Stimulated activated naive CD8-positive, alpha-beta T cell treated with anti-CD3 and anti-CD28 coated beads, Interleukin-15, Interleukin-2, amounts not matched to agents 100 ng/mL and 50 ng/mL, for 24 hours (primary cell): ENCODE measurements at regions not wholly inside any gene's neighbourhood (a gene's known extent, or its start where the extent isn't known, plus 50 kb on each side); places are given as distances from the start of the nearest gene placed in this dataset.
"Not testable (repeated sequence)": the region's sequence is repeated elsewhere in the genome, so short reads cannot be mapped to it uniquely, and the experiment has no call there.

Source experiments
- H3K27ac Mint-ChIP-seq: one replicate; pipeline ENCODE4 v1.8.0; 2021; ENCODE audit warnings: mild to moderate bottlenecking, mixed read lengths
- H3K27me3 Mint-ChIP-seq: one replicate; pipeline ENCODE4 v1.8.0; 2021; ENCODE audit warnings: mixed read lengths
- H3K36me3 Mint-ChIP-seq: one replicate; pipeline ENCODE4 v1.8.0; 2021; ENCODE audit warnings: low read depth, mixed read lengths
- H3K4me1 Mint-ChIP-seq: one replicate; pipeline ENCODE4 v1.8.0; 2021; ENCODE audit warnings: low read depth, mixed read lengths
- H3K4me3 Mint-ChIP-seq: one replicate; pipeline ENCODE4 v1.8.0; 2021; ENCODE audit warnings: mild to moderate bottlenecking, mixed read lengths
- H3K9me3 Mint-ChIP-seq: one replicate; pipeline ENCODE4 v1.8.0; 2021; ENCODE audit warnings: mixed read lengths

DNA sequence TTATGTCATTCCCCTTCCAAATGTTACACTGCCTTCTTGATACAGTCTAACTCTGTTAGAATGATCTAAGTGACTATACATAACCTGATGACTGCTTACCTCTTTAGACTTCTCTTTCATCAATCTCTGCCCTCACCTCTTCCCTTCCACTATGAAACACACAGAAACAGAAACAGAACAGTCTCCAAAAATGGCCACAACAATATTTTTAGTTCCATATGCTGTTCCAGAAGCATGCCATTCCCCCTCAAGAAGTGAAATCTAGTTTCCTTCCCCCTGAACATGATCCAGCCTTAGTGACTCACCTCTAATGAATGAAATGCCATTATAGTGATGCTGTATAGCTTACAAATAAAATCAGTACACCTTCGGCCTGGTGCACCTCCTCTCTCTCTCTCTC, 229.3 kb upstream of the TENT5A start:
- Mint-ChIP-seq H3K4me3 (no peak overlapping the region), H3K36me3 (no peaks in the 10 kb centered on the region), H3K9me3 (no peaks in the 10 kb centered on the region), H3K27ac (no peak overlapping the region), H3K4me1 (no peaks in the 10 kb centered on the region), H3K27me3 (no peaks in the 10 kb centered on the region)

DNA sequence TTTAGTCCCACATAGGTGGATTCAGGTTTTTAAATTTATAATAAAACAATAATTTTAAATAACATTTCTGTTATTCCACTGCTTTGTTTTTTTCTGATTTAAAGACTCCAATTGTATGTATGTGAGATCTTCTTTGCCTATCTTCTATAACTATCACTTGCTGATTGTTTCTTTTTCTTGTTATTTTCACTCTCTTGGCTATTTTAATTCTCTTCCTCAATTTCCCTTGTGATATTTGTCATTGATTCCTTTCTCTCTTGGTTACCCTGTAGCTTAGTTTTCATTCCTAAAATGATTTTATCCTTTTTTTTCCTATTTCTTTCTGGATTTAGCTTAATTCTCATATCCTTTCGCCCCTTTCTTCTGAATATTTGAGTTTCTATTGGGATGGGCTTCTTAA, 227.3 kb upstream of the TENT5A start:
- Mint-ChIP-seq H3K36me3 (no peaks in the 10 kb centered on the region), H3K4me1 (no peaks in the 10 kb centered on the region), H3K27ac (no peak overlapping the region), H3K27me3 (no peaks in the 10 kb centered on the region), H3K4me3 (no peak overlapping the region), H3K9me3 (peaks cover 9% of the 10 kb centered on the region)

DNA sequence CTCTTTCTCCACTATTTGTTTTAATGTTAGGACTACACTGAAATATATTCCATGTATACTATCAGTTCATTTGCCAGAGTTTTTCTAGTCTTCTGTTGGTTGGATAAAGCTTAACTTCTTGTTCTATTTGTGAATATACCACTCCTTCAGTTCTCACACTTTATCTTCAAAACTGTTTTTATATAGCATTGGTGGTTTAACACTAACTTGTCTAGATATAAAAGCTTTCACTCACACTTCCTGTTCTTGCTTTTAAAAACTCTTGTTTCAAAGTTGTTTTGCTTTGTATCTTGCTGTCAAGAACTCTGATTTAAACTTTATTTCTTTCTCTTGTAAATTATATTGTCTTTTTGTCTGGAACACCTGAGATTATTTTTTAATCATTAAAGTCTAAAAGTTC, 226.8 kb upstream of the TENT5A start:
- H3K27me3 Mint-ChIP-seq: no peaks in the 10 kb centered on the region
- no peaks in the 10 kb centered on the region for H3K36me3 Mint-ChIP-seq
- H3K27ac Mint-ChIP-seq: no peak overlapping the region
- peaks cover 9% of the 10 kb centered on the region for H3K9me3 Mint-ChIP-seq
- H3K4me3 Mint-ChIP-seq: no peak overlapping the region
- no peaks in the 10 kb centered on the region for H3K4me1 Mint-ChIP-seq

DNA sequence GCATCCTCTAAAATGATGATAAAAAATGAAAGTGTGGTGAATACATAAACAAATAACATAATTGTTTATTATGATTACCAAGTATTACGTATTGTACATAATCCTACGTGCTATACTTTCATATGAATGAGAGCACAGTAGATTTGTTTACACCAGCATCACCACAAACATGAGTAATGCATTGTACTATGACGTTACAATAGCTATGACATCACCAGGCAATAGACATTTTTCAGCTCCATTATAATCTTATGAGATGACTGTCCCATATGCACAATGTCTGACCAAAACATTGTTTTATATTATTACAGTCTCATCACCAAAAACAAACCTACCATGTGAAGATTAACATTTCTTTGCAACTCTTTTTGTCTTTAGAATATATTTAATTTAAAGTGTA, 225.7 kb upstream of the TENT5A start:
- H3K9me3 Mint-ChIP-seq: peaks cover 13% of the 10 kb centered on the region
- no peak overlapping the region for H3K27ac Mint-ChIP-seq
- no peak overlapping the region for H3K4me3 Mint-ChIP-seq
- no peaks in the 10 kb centered on the region for H3K4me1 Mint-ChIP-seq
- no peaks in the 10 kb centered on the region for H3K27me3 Mint-ChIP-seq
- H3K36me3 Mint-ChIP-seq: no peaks in the 10 kb centered on the region

DNA sequence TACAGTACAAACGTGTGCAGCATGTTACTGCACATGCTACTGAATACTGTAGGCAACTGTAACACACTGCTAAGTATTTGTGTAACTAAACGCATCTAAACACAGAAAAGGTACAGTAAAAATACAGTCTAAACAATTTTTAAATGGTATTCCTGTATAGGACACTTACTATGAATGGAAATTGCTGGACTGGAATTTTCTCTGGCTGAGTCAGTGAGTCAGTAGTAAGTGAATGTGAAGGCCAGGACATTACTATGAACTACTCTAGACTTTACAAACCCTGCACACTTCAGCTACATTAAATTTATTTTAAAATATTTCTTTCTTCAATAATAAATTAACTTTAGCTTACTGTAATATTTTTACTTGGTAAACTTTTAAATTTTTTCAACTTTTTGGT, 225.0 kb upstream of the TENT5A start:
- Mint-ChIP-seq H3K9me3 (peaks cover 18% of the 10 kb centered on the region), H3K4me3 (no peak overlapping the region), H3K27ac (no peak overlapping the region), H3K36me3 (no peaks in the 10 kb centered on the region), H3K27me3 (no peaks in the 10 kb centered on the region), H3K4me1 (no peaks in the 10 kb centered on the region)

DNA sequence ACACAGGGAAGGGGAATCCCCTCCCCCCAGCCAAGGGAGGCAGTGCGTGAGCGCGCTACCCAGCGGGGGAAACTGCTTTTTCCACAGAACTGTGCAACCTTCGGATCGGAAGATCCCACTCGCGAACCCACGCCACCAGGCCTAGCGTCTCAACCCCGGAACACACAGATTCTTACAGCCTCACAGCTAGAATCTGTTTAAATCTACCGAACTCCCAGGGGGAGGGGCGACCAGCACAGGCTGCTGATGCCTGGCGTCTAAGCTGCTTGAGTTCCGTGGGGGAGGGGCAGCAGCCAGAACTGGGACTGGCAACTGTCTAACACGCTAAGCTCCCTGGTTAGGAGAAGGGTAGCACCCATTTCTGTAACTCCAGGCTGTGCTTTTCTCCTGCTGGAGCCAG, 217.3 kb upstream of the TENT5A start:
- Mint-ChIP-seq H3K9me3 (peaks cover 14% of the 10 kb centered on the region), H3K36me3 (no peaks in the 10 kb centered on the region), H3K4me1 (no peaks in the 10 kb centered on the region), H3K27ac (no peak overlapping the region), H3K4me3 (no peak overlapping the region), H3K27me3 (no peaks in the 10 kb centered on the region)

DNA sequence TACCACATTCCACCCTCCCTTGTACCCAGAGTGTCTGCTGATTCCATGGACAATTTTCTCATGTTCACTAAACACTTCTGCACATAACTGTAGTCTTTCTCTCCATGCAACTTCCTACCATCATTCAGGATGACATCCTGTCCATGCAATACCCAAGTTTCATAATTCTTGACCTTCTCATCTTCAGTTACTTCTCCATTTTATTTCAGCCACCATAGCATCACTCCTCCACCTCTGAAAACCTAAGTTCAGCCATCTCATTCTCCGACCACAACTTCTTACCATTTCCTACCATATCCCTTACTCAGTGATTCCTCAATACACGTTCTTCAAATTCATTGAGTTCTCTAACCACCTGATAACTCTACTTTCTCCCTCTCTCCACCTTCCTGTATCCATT, 216.5 kb upstream of the TENT5A start:
- H3K9me3 Mint-ChIP-seq: peaks cover 14% of the 10 kb centered on the region
- H3K27me3 Mint-ChIP-seq: no peaks in the 10 kb centered on the region
- no peak overlapping the region for H3K4me3 Mint-ChIP-seq
- H3K27ac Mint-ChIP-seq: no peak overlapping the region
- H3K4me1 Mint-ChIP-seq: no peaks in the 10 kb centered on the region
- no peaks in the 10 kb centered on the region for H3K36me3 Mint-ChIP-seq

DNA sequence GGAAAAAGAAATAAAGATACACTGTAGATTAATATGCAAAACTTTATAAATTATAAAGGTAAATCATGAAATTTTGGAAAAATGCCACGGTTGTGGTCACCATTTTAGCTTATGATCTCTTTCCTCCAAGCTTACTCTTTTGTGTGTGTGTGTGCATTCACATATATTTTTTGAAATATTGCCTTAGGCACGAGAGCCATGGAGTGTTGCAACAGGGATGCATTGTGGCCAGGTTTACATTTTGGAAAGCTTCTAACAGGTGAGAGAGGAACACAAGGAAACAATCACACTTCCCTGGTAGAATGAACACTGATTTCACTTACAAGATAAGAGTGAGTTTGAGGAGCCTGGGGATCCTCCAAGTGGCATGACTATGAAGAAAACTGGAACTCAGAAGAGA, 214.5 kb upstream of the TENT5A start:
- Mint-ChIP-seq H3K36me3 (no peaks in the 10 kb centered on the region), H3K4me3 (no peak overlapping the region), H3K9me3 (peaks cover under 1% of the 10 kb centered on the region)

DNA sequence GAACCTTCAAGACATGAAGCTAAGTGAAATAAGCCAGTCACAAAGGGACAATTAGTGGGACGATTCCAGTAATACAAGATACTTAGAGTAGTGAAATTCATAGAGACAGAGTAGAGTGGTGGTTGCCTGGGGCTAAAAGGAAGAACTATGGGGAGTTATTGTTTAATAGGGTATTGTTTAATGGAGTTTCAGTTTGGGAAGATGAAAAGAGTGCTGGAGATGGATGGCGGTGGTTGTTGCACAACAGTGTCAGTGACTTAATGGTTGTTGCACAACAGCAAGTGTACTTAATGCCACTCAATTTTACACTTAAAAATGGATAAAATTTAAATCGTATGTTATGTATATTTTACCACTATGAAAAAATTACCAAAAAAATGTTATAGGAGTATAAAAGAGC, 209.7 kb upstream of the TENT5A start:
- Mint-ChIP-seq H3K4me3 (no peak overlapping the region), H3K27me3 (no peaks in the 10 kb centered on the region), H3K36me3 (no peaks in the 10 kb centered on the region), H3K27ac (no peak overlapping the region), H3K9me3 (peaks cover 11% of the 10 kb centered on the region), H3K4me1 (no peaks in the 10 kb centered on the region)

More for the DNA sequence above, 214.5 kb upstream of the TENT5A start:
- Mint-ChIP-seq H3K4me1 (no peaks in the 10 kb centered on the region), H3K27me3 (no peaks in the 10 kb centered on the region), H3K27ac (no peak overlapping the region)

DNA sequence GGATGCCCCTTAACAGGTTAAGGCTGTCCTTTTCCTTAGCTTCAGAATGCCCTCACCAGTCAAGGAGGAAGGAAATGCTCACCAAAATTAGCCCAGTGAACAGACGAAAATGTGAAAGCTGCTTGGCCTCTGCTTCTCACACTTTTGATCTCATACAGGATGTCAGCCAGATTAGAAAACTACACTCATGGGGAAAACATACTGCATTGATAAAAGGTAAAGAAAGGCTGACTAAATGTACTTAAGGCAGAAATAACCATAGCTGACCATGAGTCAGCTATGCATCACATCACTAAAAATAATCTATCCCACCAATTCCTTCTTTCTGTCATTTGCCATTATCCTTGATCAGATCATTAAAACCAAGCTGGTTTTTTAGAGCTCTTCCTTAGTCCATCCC, 198.4 kb upstream of the TENT5A start:
- Mint-ChIP-seq H3K27ac (no peak overlapping the region), H3K4me3 (no peak overlapping the region), H3K4me1 (no peaks in the 10 kb centered on the region), H3K27me3 (no peaks in the 10 kb centered on the region), H3K36me3 (no peaks in the 10 kb centered on the region), H3K9me3 (no peaks in the 10 kb centered on the region)

DNA sequence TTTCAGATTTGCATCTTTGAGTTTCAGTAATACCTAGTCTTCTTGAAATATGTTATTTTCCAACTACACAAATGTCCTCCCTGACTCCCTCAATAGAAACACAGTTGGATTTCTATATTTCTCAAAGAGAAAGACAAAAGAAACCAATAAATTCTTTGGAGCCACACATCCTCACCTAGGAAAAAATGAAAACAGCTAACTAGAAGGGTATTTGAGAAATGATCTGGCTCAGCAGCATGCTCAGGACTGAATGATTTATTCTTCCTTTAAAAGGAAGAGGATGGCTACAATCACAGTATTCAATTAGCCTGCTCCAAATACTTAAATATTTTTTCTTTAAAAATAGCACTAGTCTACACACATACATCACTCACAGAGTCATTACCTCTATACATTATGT, 196.4 kb upstream of the TENT5A start:
- H3K27me3 Mint-ChIP-seq: no peaks in the 10 kb centered on the region
- H3K27ac Mint-ChIP-seq: no peak overlapping the region
- H3K9me3 Mint-ChIP-seq: no peaks in the 10 kb centered on the region
- H3K36me3 Mint-ChIP-seq: no peaks in the 10 kb centered on the region
- H3K4me3 Mint-ChIP-seq: no peak overlapping the region
- H3K4me1 Mint-ChIP-seq: no peaks in the 10 kb centered on the region

DNA sequence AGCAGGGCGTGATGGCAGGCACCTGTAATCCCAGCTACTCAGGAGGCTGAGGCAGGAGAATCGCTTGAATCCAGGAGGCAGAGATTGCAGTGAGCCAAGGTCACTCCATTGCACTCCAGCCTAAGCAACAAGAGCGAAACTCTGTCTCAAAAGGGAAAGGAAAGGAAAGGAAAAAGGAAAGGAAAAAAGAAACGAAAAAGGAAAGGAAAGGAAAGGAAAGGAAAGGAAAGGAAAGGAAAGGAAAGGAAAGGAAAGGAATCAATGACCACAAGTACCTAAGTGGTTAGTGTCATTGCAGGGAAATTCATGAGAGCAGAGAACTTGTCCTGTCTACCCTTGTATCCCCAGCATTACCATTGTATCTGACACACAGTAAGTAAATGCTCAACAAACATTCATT, 195.7 kb upstream of the TENT5A start:
- not testable (repeated sequence) for H3K4me1 Mint-ChIP-seq, H3K27me3 Mint-ChIP-seq, H3K27ac Mint-ChIP-seq, H3K36me3 Mint-ChIP-seq, H3K9me3 Mint-ChIP-seq, H3K4me3 Mint-ChIP-seq

DNA sequence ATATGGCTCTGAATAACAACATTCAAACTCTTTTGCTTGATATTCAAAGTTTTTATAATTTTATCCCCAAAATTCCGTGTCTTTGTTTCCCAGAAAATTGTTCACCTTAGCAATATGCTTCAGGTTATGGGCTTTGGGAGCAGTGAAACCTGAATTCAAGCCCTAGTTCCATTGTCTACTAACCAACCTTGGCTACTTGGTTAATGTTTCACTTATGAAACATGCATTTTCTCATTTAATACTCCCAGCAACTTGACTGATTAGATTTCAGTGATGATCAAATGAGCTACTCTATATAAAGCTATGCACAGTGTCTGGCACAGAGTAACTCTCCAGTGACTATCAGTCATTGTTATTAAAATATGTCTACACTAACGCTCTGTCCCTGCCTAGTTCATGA, 192.2 kb upstream of the TENT5A start:
- H3K4me3 Mint-ChIP-seq: no peak overlapping the region
- no peak overlapping the region for H3K27ac Mint-ChIP-seq
- no peaks in the 10 kb centered on the region for H3K36me3 Mint-ChIP-seq
- H3K27me3 Mint-ChIP-seq: peaks cover 3% of the 10 kb centered on the region
- H3K4me1 Mint-ChIP-seq: no peaks in the 10 kb centered on the region
- no peaks in the 10 kb centered on the region for H3K9me3 Mint-ChIP-seq

DNA sequence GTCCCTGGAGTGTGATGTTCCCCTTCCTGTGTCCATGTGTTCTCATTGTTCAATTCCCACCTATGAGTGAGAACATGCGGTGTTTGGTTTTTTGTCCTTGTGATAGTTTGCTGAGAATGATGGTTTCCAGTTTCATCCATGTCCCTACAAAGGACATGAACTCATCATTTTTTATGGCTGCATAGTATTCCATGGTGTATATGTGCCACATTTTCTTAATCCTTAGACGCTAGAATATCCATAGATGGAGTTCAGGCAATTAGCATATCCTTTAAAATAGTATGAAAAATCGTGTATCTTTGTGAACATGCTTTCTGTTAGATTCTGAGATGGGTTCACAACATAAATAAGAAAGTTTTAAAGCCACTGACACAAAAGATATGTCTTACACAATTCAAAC, 190.4 kb upstream of the TENT5A start:
- H3K4me1 Mint-ChIP-seq, H3K9me3 Mint-ChIP-seq, H3K27ac Mint-ChIP-seq, H3K4me3 Mint-ChIP-seq, H3K27me3 Mint-ChIP-seq, H3K36me3 Mint-ChIP-seq: not testable (repeated sequence)

DNA sequence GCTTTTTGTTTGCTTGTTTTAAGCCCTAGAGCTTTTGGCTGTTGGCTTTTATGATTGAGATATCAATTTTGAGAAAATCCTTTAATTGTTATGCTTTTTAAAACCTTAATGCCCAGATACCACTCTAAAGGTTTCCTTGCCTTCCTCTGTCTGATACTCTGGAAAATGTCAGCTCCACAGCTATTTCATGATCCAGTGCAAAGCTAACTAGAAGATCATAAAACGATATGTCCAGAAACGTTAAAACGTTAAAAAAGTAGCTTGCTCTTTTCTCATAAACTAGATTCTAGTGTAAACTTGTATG, 189.5 kb upstream of the TENT5A start:
- no peaks in the 10 kb centered on the region for H3K4me1 Mint-ChIP-seq

DNA sequence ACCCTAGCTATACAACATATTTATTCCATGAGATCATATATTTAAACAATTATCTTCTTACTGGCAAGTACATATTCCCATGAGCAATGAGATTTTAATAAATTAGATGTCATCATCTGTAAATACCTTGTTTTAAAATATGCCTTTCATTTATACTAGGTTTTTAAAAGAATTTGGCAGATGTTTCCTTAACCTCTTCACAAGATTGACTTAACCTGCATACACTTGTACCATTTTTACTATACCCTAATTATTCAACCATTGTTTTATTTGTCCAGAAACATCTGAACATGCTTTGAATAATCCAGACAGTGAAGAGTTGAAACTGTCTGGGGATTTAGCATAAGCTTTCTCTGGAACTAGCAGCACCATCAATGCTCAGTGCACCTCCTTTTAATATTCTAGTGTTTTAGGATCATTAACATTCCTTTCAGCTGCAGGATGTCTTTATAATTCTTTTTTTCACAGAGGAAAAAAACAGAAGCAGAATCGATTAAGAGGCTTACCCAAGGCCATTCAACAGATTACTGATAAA, 188.0 kb upstream of the TENT5A start:
- H3K36me3 Mint-ChIP-seq: no peaks in the 10 kb centered on the region
- peaks cover 3% of the 10 kb centered on the region for H3K27me3 Mint-ChIP-seq
- peaks cover 4% of the 10 kb centered on the region for H3K9me3 Mint-ChIP-seq
- no peaks in the 10 kb centered on the region for H3K4me1 Mint-ChIP-seq
- H3K4me3 Mint-ChIP-seq: no peak overlapping the region
- H3K27ac Mint-ChIP-seq: no peak overlapping the region

More for the DNA sequence above, 189.5 kb upstream of the TENT5A start:
- Mint-ChIP-seq H3K27ac (no peak overlapping the region), H3K9me3 (no peaks in the 10 kb centered on the region), H3K27me3 (peaks cover 3% of the 10 kb centered on the region), H3K36me3 (no peaks in the 10 kb centered on the region), H3K4me3 (no peak overlapping the region)

DNA sequence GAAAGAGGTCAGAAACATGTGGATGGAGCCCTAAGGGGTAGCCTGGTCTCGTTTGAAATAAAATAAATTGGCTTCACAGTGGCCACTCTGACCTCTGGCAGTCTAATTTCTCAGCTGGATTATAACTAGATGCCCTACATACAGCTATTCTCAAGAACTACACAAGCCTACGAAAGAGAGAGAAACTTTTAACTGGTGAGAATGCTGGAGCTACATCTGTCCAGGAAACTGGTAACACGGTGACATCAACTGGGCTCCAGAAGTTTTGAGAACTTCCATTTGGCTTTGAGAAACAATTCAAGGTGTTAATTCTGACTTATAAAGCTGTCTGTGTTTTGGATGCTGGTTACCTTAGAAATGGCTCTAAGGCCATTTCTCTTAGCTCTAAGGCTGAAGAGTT, 187.3 kb upstream of the TENT5A start:
- Mint-ChIP-seq H3K27me3 (peaks cover 3% of the 10 kb centered on the region), H3K4me3 (no peak overlapping the region), H3K4me1 (no peaks in the 10 kb centered on the region), H3K36me3 (no peaks in the 10 kb centered on the region), H3K27ac (no peak overlapping the region), H3K9me3 (peaks cover 4% of the 10 kb centered on the region)
